Ectodermal cell (in vitro differentiated cells): ENCODE measurements at regions not wholly inside any gene's neighbourhood (a gene's known extent, or its start where the extent isn't known, plus 50 kb on each side); places are given as distances from the start of the nearest gene placed in this dataset.

Experiments
- H3K27ac ChIP-seq: 2 replicates; pipeline ENCODE4 v1.7.0; 2013; ENCODE audit warnings: mild to moderate bottlenecking, low read depth, low read length; ENCODE audit not compliant: insufficient read depth, poor library complexity, severe bottlenecking
- H3K27me3 ChIP-seq: 2 replicates; pipeline ENCODE4 v1.7.0; 2013; ENCODE audit warnings: mild to moderate bottlenecking, low read length; ENCODE audit not compliant: insufficient read depth, control insufficient read depth, poor library complexity, severe bottlenecking
- H3K36me3 ChIP-seq: one replicate; pipeline ENCODE4 v1.7.0; 2013; ENCODE audit warnings: low read length; ENCODE audit not compliant: control insufficient read depth, insufficient read depth
- H3K4me1 ChIP-seq: one replicate; pipeline ENCODE4 v1.7.0; 2013; ENCODE audit warnings: low read length; ENCODE audit not compliant: control insufficient read depth, insufficient read depth
- H3K4me3 ChIP-seq: 2 replicates; pipeline ENCODE4 v1.7.0; 2013; ENCODE audit warnings: low read depth, low read length, control low read depth; ENCODE audit not compliant: insufficient read depth
- H3K9me3 ChIP-seq: 2 replicates; pipeline ENCODE4 v1.7.0; 2013; ENCODE audit warnings: mild to moderate bottlenecking, low read length, moderate library complexity; ENCODE audit not compliant: control insufficient read depth
- WGBS, 2 experiments: methylation state at CpG; one replicate each; pipeline ENCODE4 v1.1.7; 2013; ENCODE audit warnings: missing lambda C conversion rate in 2 of 2; 5-methylcytosine and 5-hydroxymethylcytosine counted together

DNA sequence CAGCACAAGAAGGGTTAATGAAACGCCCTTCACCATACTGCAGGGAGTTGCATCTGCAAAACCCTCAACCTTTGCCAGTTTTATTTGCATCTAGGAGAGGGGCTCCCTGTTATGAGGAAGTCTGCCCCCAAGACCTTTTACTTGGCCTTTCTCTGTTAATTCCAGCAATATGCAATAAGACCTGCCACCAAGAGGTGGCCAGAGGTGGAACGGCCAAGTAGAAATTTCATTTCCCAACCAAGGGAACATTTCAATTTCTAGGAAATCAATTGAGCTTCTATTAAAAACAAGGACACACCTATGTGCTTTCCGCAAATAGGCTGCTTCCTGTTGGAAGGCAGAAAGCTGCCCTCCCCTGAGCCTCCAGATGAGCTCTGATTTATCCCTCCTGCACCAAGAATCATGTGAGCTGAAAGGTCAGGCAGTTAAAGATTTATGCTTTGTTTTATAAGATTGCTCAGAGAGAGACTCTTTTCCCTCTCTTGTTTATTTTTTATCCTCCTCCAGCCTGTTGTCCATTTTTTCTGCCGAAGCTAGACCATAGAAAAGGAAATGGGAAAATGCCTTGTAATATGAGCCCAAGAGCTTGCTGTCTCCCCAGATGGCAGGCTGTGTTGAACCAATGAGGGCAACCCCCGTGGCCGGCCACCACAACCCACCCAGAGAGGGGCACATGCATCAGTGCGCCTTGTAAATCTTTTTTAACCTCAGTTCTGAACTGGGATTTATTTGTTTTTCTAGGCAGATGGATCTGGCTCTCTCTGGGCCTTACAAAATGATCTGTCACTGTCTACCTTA lies 572.8 kb downstream of the TLE1 start:
- 85 to 89% methylated on average over 6 to 7 of the region's 7 CpGs for WGBS, 2 experiments
- no peak overlapping the region for H3K27ac ChIP-seq
- H3K27me3 ChIP-seq = no peaks in the 10 kb centered on the region
- no peaks in the 10 kb centered on the region for H3K9me3 ChIP-seq
- no peak overlapping the region for H3K4me3 ChIP-seq
- H3K4me1 ChIP-seq = peaks cover 10% of the 10 kb centered on the region
- H3K36me3 ChIP-seq = no peaks in the 10 kb centered on the region

DNA sequence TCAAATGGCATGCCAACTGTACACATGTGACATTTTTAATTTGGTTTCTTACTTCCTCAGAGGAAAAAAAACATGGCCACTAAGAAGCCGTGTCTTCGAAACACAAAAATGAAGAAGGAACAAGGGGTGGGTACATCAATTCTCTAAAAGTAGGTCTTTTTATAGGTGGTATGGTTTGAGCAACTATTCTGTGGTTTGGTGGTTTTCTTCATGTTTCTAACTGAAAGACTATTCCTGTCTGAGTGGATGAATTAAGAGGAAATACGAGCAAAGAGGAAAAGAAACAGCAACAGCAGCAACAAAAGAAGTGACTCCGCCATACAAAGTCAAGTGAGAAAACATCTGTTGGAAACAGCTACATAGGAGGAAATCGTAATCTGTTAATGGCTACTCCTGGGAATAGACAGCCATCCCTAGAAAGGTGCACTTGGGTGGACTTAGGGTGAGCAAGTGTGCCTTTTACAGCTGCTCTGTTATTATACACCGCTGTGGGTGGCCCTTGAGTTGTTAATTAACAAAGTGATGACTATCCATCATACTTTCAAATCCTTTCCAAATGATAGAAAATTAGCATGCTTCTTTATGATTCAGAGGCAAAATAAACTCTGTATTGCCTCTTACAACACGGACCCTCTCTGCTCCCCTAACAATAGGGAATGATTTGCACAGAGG lies 575.8 kb downstream of the TLE1 start:
- H3K27me3 ChIP-seq = no peaks in the 10 kb centered on the region
- H3K4me1 ChIP-seq = peaks cover 10% of the 10 kb centered on the region
- H3K9me3 ChIP-seq = no peaks in the 10 kb centered on the region
- H3K27ac ChIP-seq = no peak overlapping the region
- no peak overlapping the region for H3K4me3 ChIP-seq
- 87 to 92% methylated on average over 7 of the region's 7 CpGs for WGBS, 2 experiments
- H3K36me3 ChIP-seq = no peaks in the 10 kb centered on the region

DNA sequence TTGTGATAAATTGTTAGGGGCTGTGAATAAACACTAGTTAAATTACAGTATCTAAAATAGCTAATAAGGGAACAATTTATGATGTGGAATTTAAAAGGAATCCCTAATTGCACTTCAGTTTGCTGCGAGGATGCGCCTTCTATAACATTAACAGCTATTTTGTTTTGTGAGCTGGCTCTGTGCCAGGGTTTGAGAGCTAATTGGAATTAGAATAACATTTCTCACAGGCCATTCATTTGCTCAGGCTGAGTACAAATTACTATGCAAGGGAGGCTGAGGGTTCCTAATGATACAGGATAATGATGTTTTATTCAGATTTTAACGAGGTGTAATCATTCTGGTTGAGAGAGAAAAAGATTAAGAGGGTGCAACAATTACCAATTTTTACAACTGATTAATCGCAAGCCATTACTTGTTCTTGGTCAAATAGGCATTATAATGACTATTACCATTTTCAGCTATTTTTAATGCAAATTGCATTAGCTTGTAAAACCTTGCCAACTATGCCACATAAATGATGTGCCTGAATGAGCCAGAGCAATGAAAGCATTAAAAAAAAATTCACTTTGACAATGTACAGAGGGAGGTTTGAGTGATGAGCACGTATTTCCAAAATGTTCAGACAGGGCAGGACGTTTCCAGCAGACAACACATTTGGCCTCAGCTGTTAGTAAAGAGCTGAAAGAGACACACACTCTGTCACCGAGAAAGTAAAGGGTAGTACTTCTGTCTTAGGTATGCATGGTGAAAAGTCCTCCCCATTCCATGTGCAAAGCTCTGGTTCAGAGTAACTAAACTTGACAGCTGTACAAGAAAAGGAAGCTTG lies 576.5 kb downstream of the TLE1 start:
- Histone ChIP-seq H3K27ac (no peak overlapping the region), H3K4me3 (no peak overlapping the region), H3K9me3 (no peaks in the 10 kb centered on the region), H3K36me3 (no peaks in the 10 kb centered on the region), H3K27me3 (no peaks in the 10 kb centered on the region), H3K4me1 (peaks cover 10% of the 10 kb centered on the region)
- 51 to 63% methylated on average over 7 of the region's 7 CpGs for WGBS, 2 experiments

DNA sequence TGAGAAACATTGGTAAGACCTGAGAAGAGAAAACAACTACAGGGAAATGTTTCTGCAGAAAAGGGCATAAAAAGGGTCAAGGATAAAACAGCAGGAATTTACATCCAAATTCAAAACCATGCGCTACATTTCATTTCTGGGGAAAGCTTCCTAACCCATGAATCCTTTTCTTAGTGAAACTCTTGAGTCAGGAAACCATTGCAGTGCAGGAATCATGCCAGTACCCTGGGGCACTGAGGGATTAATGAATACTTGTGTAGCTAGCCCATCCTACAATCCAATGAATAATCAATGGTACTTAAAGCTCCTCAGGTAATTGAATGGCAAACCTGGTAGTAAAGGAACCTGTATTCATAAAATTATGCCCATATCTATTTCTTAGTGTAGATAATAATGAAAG lies 580.5 kb downstream of the TLE1 start:
- no peaks in the 10 kb centered on the region for H3K36me3 ChIP-seq
- no peak overlapping the region for H3K27ac ChIP-seq
- WGBS, 2 experiments = 98 to 100% methylated on average over 1 of the region's 1 CpG
- H3K4me1 ChIP-seq = peaks cover 4% of the 10 kb centered on the region
- H3K9me3 ChIP-seq = no peaks in the 10 kb centered on the region
- no peaks in the 10 kb centered on the region for H3K27me3 ChIP-seq
- no peak overlapping the region for H3K4me3 ChIP-seq

DNA sequence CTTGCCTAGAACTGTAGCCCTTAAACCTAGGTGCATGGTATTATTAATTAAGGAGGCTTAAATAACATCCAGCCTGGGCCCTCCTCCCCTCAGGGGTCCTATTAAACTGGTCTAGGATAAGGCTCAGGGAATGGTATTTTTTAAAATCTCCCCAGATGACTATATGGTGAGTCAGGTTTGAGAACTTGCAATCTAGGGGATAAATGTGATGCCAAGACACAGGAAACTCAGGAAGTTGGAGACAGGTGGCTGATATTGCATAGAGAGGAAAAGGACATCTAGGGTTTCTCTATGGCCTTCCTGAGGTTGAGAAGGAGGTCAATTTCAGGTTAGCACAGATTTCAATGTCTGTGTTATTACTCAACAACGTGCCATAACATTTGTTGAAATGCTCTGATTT lies 581.0 kb downstream of the TLE1 start:
- Histone ChIP-seq H3K9me3 (no peaks in the 10 kb centered on the region), H3K4me3 (no peak overlapping the region), H3K36me3 (no peaks in the 10 kb centered on the region), H3K4me1 (peaks cover 4% of the 10 kb centered on the region), H3K27ac (peak overlapping the region; percentile 33), H3K27me3 (no peaks in the 10 kb centered on the region)
- 88 to 97% methylated on average over 1 of the region's 1 CpG for WGBS, 2 experiments

DNA sequence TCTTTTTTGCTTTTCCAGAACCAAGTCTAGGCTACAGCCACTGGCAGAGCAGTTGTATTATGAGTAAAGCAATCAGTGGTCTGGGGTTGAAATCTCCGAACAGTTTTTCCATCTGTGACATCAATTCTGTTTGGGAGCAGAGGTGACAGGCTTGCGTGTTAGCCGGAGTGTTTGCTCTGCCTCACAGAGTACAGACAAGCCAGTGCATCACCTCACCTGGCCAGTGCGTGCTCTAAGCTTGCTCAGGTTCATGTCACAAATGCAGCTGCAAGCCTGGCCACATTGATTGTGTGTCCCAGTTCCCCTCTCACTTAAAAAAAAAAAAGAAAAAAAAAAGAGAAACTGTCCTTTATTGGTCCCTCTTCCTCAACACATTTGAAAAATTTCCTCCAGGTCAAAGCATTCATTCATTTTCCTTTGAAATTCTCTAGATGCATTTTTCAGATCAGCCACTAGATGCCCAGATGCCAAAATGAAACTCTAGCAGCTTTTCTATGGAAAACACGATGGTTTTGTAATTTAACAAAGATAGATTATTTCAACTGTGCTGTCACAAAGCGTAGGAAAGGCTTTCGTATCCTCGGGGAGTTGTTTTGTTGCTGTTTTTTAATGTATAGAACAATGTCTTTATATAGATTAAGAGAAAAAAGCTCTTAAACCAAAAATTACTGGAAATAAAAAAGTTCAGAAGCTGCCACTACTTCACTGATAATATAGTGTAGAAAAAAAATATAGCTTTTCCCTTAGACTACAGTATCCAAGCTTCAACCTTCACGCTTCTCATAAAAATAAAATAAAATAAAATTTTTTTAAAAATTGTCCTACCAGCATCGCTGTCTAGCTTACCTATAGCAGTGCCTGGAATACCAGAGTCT lies 585.5 kb downstream of the TLE1 start:
- H3K4me1 ChIP-seq = no peaks in the 10 kb centered on the region
- no peaks in the 10 kb centered on the region for H3K27me3 ChIP-seq
- no peaks in the 10 kb centered on the region for H3K9me3 ChIP-seq
- H3K4me3 ChIP-seq = no peak overlapping the region
- H3K27ac ChIP-seq = no peak overlapping the region
- WGBS, 2 experiments = 89 to 92% methylated on average over 5 to 10 of the region's 10 CpGs
- H3K36me3 ChIP-seq = no peaks in the 10 kb centered on the region

DNA sequence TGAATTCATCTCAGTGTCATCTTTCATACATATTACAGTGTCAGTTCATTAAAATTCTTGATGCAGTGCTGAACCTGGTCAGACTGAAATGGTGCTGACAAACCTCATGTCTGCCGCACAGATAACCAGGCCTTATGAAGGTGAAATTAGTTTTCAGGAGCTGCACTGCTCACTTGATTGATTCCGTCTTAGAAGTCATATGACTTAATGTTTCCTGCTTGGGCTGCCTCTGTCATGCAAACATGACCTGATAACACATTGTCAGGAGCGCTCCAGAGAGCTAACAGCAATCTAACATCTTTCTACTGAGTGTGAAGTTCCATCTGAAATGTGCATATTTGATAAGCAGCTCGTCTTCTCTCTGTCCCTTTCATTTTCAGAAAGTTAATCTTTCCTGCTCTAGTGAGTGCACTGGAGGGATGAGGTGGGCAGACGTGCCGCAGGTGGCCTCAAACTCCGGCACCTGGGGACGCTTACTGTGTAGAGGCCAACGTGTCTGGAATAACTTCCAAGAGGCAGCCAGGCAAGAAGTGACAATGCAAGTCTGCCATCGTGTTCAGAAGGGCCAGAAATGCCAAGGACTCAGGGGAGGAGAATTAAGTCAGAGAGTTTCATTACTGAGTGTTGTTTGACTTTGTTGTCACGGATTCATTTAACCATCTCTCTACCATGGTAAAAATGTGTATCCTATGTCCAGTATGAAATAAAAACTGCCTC lies 592.1 kb downstream of the TLE1 start:
- Histone ChIP-seq H3K9me3 (no peaks in the 10 kb centered on the region), H3K36me3 (no peaks in the 10 kb centered on the region), H3K4me3 (no peak overlapping the region), H3K4me1 (no peaks in the 10 kb centered on the region), H3K27me3 (no peaks in the 10 kb centered on the region), H3K27ac (no peak overlapping the region)
- WGBS, 2 experiments = 86% methylated on average over 10 to 11 of the region's 11 CpGs

DNA sequence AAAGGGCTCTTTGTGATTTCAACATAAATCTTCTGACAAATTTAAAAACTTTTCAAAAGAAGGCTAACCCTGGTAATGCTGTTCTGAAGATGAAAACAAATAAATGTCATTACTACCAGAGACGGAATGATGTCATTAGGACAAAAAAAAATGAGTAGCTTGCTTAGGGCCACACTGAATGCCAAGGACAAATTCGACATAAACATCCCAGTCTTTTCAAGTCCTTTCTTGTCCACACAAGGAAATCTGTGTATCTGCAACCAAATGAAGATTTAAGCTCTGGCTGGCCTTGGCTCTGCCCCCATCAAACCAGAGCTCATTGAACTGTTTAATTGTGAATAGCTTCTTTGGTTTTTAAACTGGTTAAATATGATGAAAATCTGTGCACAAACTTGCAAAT lies 592.7 kb downstream of the TLE1 start:
- Histone ChIP-seq H3K4me3 (no peak overlapping the region), H3K27ac (no peak overlapping the region), H3K36me3 (no peaks in the 10 kb centered on the region), H3K4me1 (no peaks in the 10 kb centered on the region), H3K27me3 (no peaks in the 10 kb centered on the region), H3K9me3 (no peaks in the 10 kb centered on the region)
- 92 to 97% methylated on average over 2 of the region's 2 CpGs for WGBS, 2 experiments

DNA sequence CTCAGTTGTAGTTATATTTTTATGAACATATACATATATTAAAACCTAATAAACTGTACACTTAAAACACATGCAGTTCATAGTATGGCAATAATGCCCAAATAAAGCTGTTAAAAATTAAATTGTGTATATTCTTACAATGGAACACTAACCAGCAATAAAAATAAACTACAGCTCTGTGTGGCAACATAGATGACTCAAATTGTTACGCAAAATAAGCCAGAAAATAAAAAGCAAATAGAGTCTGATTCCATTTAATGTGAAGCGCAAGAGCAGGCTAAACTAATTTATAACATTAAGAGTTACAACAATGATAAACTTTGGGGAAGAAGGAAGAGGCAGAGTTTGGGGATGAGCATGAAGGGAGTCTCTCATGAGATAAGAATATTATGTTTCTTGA lies 597.3 kb downstream of the TLE1 start:
- no peaks in the 10 kb centered on the region for H3K9me3 ChIP-seq
- H3K4me1 ChIP-seq = no peaks in the 10 kb centered on the region
- H3K27me3 ChIP-seq = no peaks in the 10 kb centered on the region
- H3K27ac ChIP-seq = no peak overlapping the region
- H3K36me3 ChIP-seq = no peaks in the 10 kb centered on the region
- H3K4me3 ChIP-seq = no peak overlapping the region
- WGBS, 2 experiments = 100% methylated on average over 2 of the region's 2 CpGs
